Activated T-cell treated with anti-CD3 and anti-CD28 coated beads for 48 hours (primary cell): ENCODE measurements at regions not wholly inside any gene's neighbourhood (a gene's known extent, or its start where the extent isn't known, plus 50 kb on each side); places are given as distances from the start of the nearest gene placed in this dataset.

Experiments
- DNase-seq: peaks from one replicate; pipeline ENCODE4 v3.0.0-alpha.2; 2020; ENCODE audit warnings: low read depth

- DNase-seq = no peak
Observed at GRCh38 chr20:11718474-11719094, 199.1 kb upstream of the BTBD3 start.

- DNase-seq = no peak
Observed at GRCh38 chr20:11719153-11719552, 198.5 kb upstream of the BTBD3 start.

GRCh38 chr20:11721411-11721810 is 196.3 kb upstream of the BTBD3 start:
- no peak for DNase-seq

GRCh38 chr20:11724097-11724496 is 193.6 kb upstream of the BTBD3 start:
- no peak for DNase-seq

- DNase-seq = no peak
Observed at GRCh38 chr20:11726026-11726425, 191.7 kb upstream of the BTBD3 start.

- no peak for DNase-seq
Observed at GRCh38 chr20:11727708-11728107, 190.0 kb upstream of the BTBD3 start.

GRCh38 chr20:11728937-11729336 is 188.8 kb upstream of the BTBD3 start:
- no peak for DNase-seq

GRCh38 chr20:11729806-11730205 is 187.9 kb upstream of the BTBD3 start:
- no peak for DNase-seq

GRCh38 chr20:11734431-11734830 is 183.3 kb upstream of the BTBD3 start:
- no peak for DNase-seq

- DNase-seq = no peak
Observed at GRCh38 chr20:11738852-11739251, 178.8 kb upstream of the BTBD3 start.

- DNase-seq = no peak
Observed at GRCh38 chr20:11740975-11741374, 176.7 kb upstream of the BTBD3 start.

GRCh38 chr20:11745145-11745544 is 172.5 kb upstream of the BTBD3 start:
- DNase-seq = no peak

- no peak for DNase-seq
Observed at GRCh38 chr20:11748436-11748835, 169.3 kb upstream of the BTBD3 start.

GRCh38 chr20:11752336-11752735 is 165.4 kb upstream of the BTBD3 start:
- no peak for DNase-seq

- DNase-seq = no peak
Observed at GRCh38 chr20:11753155-11753554, 164.5 kb upstream of the BTBD3 start.

GRCh38 chr20:11754451-11754850 is 163.2 kb upstream of the BTBD3 start:
- no peak for DNase-seq

- DNase-seq = no peak
Observed at GRCh38 chr20:11755071-11755841, 162.4 kb upstream of the BTBD3 start.

GRCh38 chr20:11761497-11761896 is 156.2 kb upstream of the BTBD3 start:
- DNase-seq = no peak

- DNase-seq = no peak
Observed at GRCh38 chr20:11766961-11767360, 150.7 kb upstream of the BTBD3 start.

GRCh38 chr20:11769825-11770224 is 147.9 kb upstream of the BTBD3 start:
- DNase-seq = no peak

- no peak for DNase-seq
Observed at GRCh38 chr20:11772226-11772730, 145.4 kb upstream of the BTBD3 start.

- DNase-seq = no peak
Observed at GRCh38 chr20:11776687-11777086, 141.0 kb upstream of the BTBD3 start.

- no peak for DNase-seq
Observed at GRCh38 chr20:11777387-11778205, 140.1 kb upstream of the BTBD3 start.
